ENCODE measurements at regions not wholly inside any gene's neighbourhood (a gene's known extent, or its start where the extent isn't known, plus 50 kb on each side); places are given as distances from the start of the nearest gene placed in this dataset.
"Not testable (repeated sequence)": the region's sequence is repeated elsewhere in the genome, so short reads cannot be mapped to it uniquely, and the experiment has no call there.

DNA sequence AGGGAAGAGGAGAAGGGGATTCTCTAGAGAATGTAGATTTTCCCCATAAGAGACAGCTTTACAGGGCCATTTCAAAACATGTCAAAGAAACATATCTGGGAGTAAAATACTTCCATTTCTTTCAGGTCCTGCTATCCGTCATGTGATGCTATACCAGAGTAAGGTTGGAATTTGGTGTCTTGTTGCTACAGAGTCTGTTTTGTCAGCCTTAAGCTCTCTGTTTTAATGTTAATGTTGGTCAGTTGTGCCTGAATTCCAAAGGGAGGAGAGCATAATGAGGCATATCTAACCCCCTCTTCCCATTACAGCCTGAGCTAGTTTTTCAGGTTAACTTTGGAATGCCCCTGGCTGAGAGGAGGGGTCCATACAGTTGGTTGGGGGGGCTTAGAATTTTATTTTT is 94.7 kb upstream of the CCDC71L start:
- intact Hi-C loops (cut with micrococcal nuclease), result no loop called here
- H3K27me3 Mint-ChIP-seq (ENCODE audit: low read depth), result no peaks in the 10 kb centered on the region
- H3K9me3 Mint-ChIP-seq, result peaks cover 14% of the 10 kb centered on the region
- no peak overlapping the region for H3K4me3 Mint-ChIP-seq (ENCODE audit: low read depth)
- DNase-seq (ENCODE audit: low spot score), result no peak
- peaks cover 8% of the 10 kb centered on the region for H3K4me1 Mint-ChIP-seq (ENCODE audit: low read depth)
- no peak overlapping the region for H3K27ac Mint-ChIP-seq
- no peaks in the 10 kb centered on the region for H3K36me3 Mint-ChIP-seq (ENCODE audit: low read depth)

DNA sequence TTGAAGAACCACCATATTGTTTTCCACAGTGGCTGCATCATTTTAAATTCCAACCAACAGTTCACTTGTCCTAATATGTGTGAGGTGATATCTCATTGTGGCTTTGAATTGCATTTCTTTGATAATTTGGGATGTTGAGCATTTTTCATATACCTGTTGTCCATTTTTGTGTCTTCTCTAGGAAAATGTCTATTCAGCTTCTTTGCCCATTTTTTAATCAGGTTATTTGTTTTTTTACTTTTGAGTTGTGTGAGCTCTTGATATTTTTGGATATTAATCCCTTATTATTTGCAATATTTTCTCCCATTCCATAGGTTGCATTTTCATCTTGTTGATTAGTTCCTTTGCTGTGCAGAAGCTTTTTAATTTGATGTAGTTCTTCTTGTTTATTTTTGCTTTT is 95.1 kb upstream of the CCDC71L start:
- H3K4me3 Mint-ChIP-seq (ENCODE audit: low read depth), result no peak overlapping the region
- H3K9me3 Mint-ChIP-seq, result peaks cover 14% of the 10 kb centered on the region
- no peaks in the 10 kb centered on the region for H3K36me3 Mint-ChIP-seq (ENCODE audit: low read depth)
- intact Hi-C loops (cut with micrococcal nuclease), result no loop called here
- H3K27me3 Mint-ChIP-seq (ENCODE audit: low read depth), result no peaks in the 10 kb centered on the region
- no peak for DNase-seq (ENCODE audit: low spot score)
- no peak overlapping the region for H3K27ac Mint-ChIP-seq
- H3K4me1 Mint-ChIP-seq (ENCODE audit: low read depth), result peaks cover 8% of the 10 kb centered on the region

- intact Hi-C loops (cut with micrococcal nuclease), result no loop called here
- H3K4me3 Mint-ChIP-seq (ENCODE audit: low read depth), result no peak overlapping the region
Measured at GRCh38 chr7:106756884-106757283, 95.9 kb upstream of the CCDC71L start.

DNA sequence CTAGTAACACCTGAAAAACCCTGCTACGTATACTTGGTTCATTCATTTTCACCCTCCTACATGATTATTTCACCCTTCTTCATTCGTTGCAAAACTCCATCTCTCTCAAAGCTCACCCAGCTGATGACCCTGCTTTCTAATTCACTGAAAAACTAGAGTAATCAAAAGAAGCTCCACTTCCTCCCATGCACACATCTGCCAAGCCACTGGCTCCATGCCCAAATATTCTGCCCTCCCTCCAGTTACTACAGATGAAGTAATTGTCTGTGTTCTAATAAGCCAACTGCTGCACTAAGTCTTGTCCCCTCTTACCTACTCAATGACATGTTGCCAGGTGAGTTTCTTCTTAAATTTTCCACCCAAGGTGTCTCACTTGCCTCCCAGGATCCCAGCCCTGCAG is 96.9 kb upstream of the CCDC71L start:
- intact Hi-C loops (cut with micrococcal nuclease), result no loop called here
- H3K27ac Mint-ChIP-seq, result no peak overlapping the region
- H3K4me1 Mint-ChIP-seq (ENCODE audit: low read depth), result peaks cover 2% of the 10 kb centered on the region
- no peak overlapping the region for H3K4me3 Mint-ChIP-seq (ENCODE audit: low read depth)
- H3K27me3 Mint-ChIP-seq (ENCODE audit: low read depth), result no peaks in the 10 kb centered on the region
- H3K36me3 Mint-ChIP-seq (ENCODE audit: low read depth), result no peaks in the 10 kb centered on the region
- H3K9me3 Mint-ChIP-seq, result peaks cover 14% of the 10 kb centered on the region
- DNase-seq (ENCODE audit: low spot score), result no peak

More at GRCh38 chr7:106756884-106757283, 95.9 kb upstream of the CCDC71L start:
- DNase-seq (ENCODE audit: low spot score), result no peak
- H3K9me3 Mint-ChIP-seq, result peaks cover 14% of the 10 kb centered on the region
- no peaks in the 10 kb centered on the region for H3K36me3 Mint-ChIP-seq (ENCODE audit: low read depth)
- H3K27ac Mint-ChIP-seq, result no peak overlapping the region
- peaks cover 8% of the 10 kb centered on the region for H3K4me1 Mint-ChIP-seq (ENCODE audit: low read depth)
- H3K27me3 Mint-ChIP-seq (ENCODE audit: low read depth), result no peaks in the 10 kb centered on the region

DNA sequence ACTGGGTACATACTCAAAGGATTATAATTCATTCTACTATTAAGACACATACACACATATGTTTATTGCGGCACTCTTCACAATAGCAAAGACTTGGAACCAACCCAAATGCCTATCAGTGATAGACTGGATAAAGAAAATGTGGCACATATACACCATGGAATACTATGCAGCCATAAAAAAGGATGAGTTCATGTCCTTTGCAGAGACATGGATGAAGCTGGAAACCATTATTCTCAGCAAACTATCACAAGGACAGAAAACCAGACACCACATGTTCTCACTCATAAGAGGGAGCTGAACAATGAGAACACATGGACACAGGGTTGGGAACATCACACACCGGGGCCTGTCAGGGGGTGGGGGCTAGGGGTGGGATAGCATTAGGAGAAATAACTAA is 101.9 kb upstream of the CCDC71L start:
- H3K4me1 Mint-ChIP-seq (ENCODE audit: low read depth), result peaks cover 20% of the 10 kb centered on the region
- DNase-seq (ENCODE audit: low spot score); H3K27me3 Mint-ChIP-seq (ENCODE audit: low read depth); H3K27ac Mint-ChIP-seq; intact Hi-C loops (cut with micrococcal nuclease); H3K4me3 Mint-ChIP-seq (ENCODE audit: low read depth); H3K9me3 Mint-ChIP-seq; H3K36me3 Mint-ChIP-seq (ENCODE audit: low read depth): not testable (repeated sequence)

- H3K27ac Mint-ChIP-seq, result no peak overlapping the region
- intact Hi-C loops (cut with micrococcal nuclease), result no loop called here
Measured at GRCh38 chr7:106763717-106764116, 101.4 kb upstream of the PIK3CG start.

DNA sequence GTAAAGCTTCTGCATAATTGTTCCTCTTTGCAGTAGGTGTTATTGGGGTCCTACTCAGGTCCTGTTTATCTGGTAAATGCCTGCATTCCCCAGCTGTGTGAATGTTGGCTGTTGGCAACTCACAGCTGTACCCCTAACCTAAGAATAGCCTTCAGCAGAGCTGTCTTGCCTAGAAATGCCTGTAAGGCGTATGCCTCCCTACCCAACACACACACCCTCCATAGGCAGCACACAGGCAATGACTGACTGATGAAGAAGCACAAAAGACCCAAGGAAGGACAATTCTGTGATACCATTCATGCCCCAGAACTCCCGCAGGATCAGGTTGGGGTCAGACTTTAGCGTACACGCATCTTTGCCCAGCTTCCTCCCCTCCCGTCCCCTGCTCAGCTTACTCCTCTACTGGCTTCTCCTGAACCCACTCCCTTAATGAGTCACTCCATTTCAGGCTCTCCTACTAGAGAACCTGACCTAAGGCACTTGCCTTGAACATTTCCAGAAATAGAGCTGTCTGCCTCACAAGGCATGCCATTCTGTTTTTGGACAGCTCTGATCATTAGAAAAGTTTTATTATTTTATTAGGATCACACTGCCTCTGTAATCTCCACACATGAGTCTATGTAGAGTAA is 99.2 kb upstream of the PIK3CG start:
- intact Hi-C loops (cut with micrococcal nuclease), result loop anchor here (5.0 kb wide), 2 partner anchors 34 to 419 kb away; no protein-coding TSS in a partner anchor
- Mint-ChIP-seq H3K4me1 (ENCODE audit: low read depth) (peaks cover 40% of the 10 kb centered on the region), H3K9me3 (peaks cover 7% of the 10 kb centered on the region), H3K27ac (peak overlapping the region; percentile 20), H3K36me3 (ENCODE audit: low read depth) (no peaks in the 10 kb centered on the region), H3K4me3 (ENCODE audit: low read depth) (no peak overlapping the region), H3K27me3 (ENCODE audit: low read depth) (no peaks in the 10 kb centered on the region)
- no peak for DNase-seq (ENCODE audit: low spot score)

More at GRCh38 chr7:106763717-106764116, 101.4 kb upstream of the PIK3CG start:
- Mint-ChIP-seq H3K36me3 (ENCODE audit: low read depth) (no peaks in the 10 kb centered on the region), H3K4me3 (ENCODE audit: low read depth) (no peak overlapping the region), H3K27me3 (ENCODE audit: low read depth) (no peaks in the 10 kb centered on the region), H3K9me3 (no peaks in the 10 kb centered on the region), H3K4me1 (ENCODE audit: low read depth) (peaks cover 26% of the 10 kb centered on the region)
- no peak for DNase-seq (ENCODE audit: low spot score)

DNA sequence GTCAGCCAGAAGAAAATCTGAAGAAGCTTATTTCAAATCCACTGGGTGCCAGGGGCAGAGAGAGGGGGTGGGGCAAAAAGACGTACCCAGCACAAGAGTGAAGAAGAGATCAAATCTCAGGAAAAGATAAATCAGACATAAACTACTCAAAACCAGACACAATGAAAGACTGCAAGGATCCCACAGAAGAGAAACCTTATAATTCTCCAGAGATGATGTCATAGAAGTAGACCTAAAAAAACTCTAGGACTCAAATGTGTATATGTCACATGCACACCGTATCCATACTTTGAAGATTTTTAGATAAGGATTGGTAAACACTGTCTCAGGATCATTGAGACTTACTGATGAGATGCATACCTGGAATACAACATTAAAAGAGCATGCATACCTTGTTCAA is 98.5 kb upstream of the PIK3CG start:
- peaks cover 7% of the 10 kb centered on the region for H3K9me3 Mint-ChIP-seq
- intact Hi-C loops (cut with micrococcal nuclease), result loop anchor here (5.0 kb wide), 2 partner anchors 34 to 419 kb away; no protein-coding TSS in a partner anchor
- DNase-seq (ENCODE audit: low spot score), result no peak
- H3K4me3 Mint-ChIP-seq (ENCODE audit: low read depth), result no peak overlapping the region
- H3K36me3 Mint-ChIP-seq (ENCODE audit: low read depth), result no peaks in the 10 kb centered on the region
- H3K4me1 Mint-ChIP-seq (ENCODE audit: low read depth), result peaks cover 40% of the 10 kb centered on the region
- H3K27me3 Mint-ChIP-seq (ENCODE audit: low read depth), result no peaks in the 10 kb centered on the region
- H3K27ac Mint-ChIP-seq, result peak overlapping the region; percentile 76

DNA sequence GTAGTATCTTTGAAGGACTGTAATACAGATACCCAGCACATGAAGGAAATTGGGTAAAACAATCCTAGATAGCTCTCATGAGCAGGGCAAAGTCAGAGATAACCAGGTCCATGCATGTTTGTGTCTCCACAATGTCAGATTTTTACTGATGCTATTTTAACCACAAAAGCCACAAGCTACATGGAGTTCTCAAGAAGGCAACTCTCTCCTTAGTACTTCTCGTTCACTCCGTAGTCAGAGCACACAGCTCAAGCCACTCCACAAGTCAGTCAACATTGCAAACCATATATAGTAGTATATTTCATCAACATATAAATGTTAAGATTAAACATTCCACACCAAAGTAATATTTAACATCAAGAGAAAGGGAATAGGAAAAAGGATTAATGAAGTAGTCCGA is 98.0 kb upstream of the PIK3CG start:
- no peaks in the 10 kb centered on the region for H3K27me3 Mint-ChIP-seq (ENCODE audit: low read depth)
- intact Hi-C loops (cut with micrococcal nuclease), result loop anchor here (5.0 kb wide), 2 partner anchors 35 to 420 kb away; no protein-coding TSS in a partner anchor
- H3K27ac Mint-ChIP-seq, result peak overlapping the region; percentile 76
- H3K4me3 Mint-ChIP-seq (ENCODE audit: low read depth), result peak overlapping the region; percentile 24
- H3K36me3 Mint-ChIP-seq (ENCODE audit: low read depth), result no peaks in the 10 kb centered on the region
- DNase-seq (ENCODE audit: low spot score), result no peak
- H3K9me3 Mint-ChIP-seq, result peaks cover 7% of the 10 kb centered on the region
- peaks cover 41% of the 10 kb centered on the region for H3K4me1 Mint-ChIP-seq (ENCODE audit: low read depth)

DNA sequence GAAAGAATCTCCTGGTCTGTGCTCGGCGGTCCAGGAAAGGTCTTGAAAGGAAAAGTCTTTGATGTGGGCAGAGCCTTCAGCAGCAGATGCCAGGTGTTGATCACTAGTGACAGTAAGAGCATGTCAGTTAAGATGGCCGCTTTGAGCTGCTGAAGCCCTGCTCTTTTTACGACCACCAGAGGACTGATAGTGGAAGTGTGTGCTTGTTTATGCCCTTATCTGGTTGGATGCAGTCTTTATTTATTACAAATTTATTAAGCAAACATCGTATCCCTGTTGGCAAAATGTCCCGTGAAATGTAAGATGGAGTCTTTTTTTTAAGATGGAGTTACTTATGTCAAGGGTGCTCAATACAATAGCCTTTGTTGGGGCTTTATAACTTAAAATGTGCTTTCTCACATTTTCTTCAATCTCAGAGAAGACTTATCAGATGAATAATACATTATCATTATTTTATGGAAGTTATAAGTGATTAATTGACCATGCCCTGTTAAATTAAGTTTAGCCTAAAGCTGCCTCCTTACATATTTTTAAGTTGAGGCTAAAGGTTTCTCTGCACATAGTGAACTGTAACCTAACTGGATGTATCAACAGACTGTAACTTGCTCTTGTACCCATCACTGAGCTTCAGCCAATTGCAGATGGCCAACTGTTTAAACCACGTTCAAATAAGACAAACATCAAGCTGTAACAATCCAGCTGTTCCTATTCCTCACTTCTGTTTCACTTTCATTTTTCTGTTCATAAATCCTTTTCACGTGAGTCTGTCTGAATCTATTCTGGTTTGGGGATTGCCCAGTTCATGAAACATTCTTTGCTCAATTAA is 97.4 kb upstream of the PIK3CG start:
- H3K27ac Mint-ChIP-seq, result peak overlapping the region; percentile 76
- peak overlapping the region; percentile 44 for H3K4me3 Mint-ChIP-seq (ENCODE audit: low read depth)
- no peaks in the 10 kb centered on the region for H3K27me3 Mint-ChIP-seq (ENCODE audit: low read depth)
- DNase-seq (ENCODE audit: low spot score), result no peak
- intact Hi-C loops (cut with micrococcal nuclease), result loop anchor here (5.0 kb wide), 2 partner anchors 35 to 420 kb away; no protein-coding TSS in a partner anchor
- peaks cover under 1% of the 10 kb centered on the region for H3K36me3 Mint-ChIP-seq (ENCODE audit: low read depth)
- peaks cover 8% of the 10 kb centered on the region for H3K9me3 Mint-ChIP-seq
- H3K4me1 Mint-ChIP-seq (ENCODE audit: low read depth), result peaks cover 46% of the 10 kb centered on the region

- H3K4me3 Mint-ChIP-seq (ENCODE audit: low read depth), result peak overlapping the region; percentile 44
- H3K27ac Mint-ChIP-seq, result peak overlapping the region; percentile 69
- H3K27me3 Mint-ChIP-seq (ENCODE audit: low read depth), result no peaks in the 10 kb centered on the region
- intact Hi-C loops (cut with micrococcal nuclease), result loop anchor here (5.0 kb wide), 2 partner anchors 36 to 421 kb away; no protein-coding TSS in a partner anchor
- DNase-seq (ENCODE audit: low spot score), result no peak
- H3K36me3 Mint-ChIP-seq (ENCODE audit: low read depth), result peaks cover 2% of the 10 kb centered on the region
- H3K9me3 Mint-ChIP-seq, result peaks cover 10% of the 10 kb centered on the region
- H3K4me1 Mint-ChIP-seq (ENCODE audit: low read depth), result peaks cover 50% of the 10 kb centered on the region
Measured at GRCh38 chr7:106768324-106768751, 96.7 kb upstream of the PIK3CG start.

- peaks cover 19% of the 10 kb centered on the region for H3K9me3 Mint-ChIP-seq
- DNase-seq (ENCODE audit: low spot score), result no peak
- no peak overlapping the region for H3K4me3 Mint-ChIP-seq (ENCODE audit: low read depth)
- H3K36me3 Mint-ChIP-seq (ENCODE audit: low read depth), result peaks cover 5% of the 10 kb centered on the region
- peaks cover 59% of the 10 kb centered on the region for H3K4me1 Mint-ChIP-seq (ENCODE audit: low read depth)
- peak overlapping the region; percentile 45 for H3K27ac Mint-ChIP-seq
- H3K27me3 Mint-ChIP-seq (ENCODE audit: low read depth), result no peaks in the 10 kb centered on the region
- intact Hi-C loops (cut with micrococcal nuclease), result loop anchor here (5.0 kb wide), 2 partner anchors 348 to 483 kb away; no protein-coding TSS in a partner anchor
Measured at GRCh38 chr7:106770191-106770590, 94.9 kb upstream of the PIK3CG start.

DNA sequence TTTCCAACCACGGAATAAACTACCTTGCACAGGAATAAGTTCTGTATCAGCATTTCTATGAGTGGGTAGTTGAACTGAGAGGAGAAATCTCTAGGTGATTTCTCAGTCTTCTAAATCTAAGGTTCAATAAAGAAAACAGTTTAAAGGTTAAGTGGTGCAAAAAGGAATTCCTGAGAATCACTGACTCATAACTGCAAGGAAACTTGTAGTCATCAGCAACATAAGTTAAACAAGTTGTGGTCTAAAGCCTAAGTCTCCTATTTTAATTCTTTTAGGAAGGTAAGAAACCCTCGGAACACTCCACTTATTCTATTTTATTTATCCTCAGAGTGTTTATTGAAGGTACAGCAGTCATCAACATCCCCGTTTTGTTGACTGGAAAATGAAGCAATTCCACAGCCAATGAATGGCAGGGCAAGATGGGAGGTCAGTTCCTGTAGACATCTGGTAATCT is 92.4 kb upstream of the PIK3CG start:
- Mint-ChIP-seq H3K4me3 (ENCODE audit: low read depth) (peak overlapping the region; percentile 59), H3K36me3 (ENCODE audit: low read depth) (peaks cover 9% of the 10 kb centered on the region), H3K27me3 (ENCODE audit: low read depth) (no peaks in the 10 kb centered on the region), H3K27ac (peak overlapping the region; percentile 98), H3K9me3 (peaks cover 28% of the 10 kb centered on the region), H3K4me1 (ENCODE audit: low read depth) (peaks cover 49% of the 10 kb centered on the region)
- intact Hi-C loops (cut with micrococcal nuclease), result loop anchor here (1.0 to 5.0 kb wide), 7 partner anchors 54 to 485 kb away; partner anchors contain the start of gene CCDC71L
- DNase-seq (ENCODE audit: low spot score), result no peak

All from activated T-helper 2 cell treated with anti-CD3 and anti-CD28 coated beads, Interferon-gamma antibody, Interleukin-2, Interleukin-4, amounts not matched to agents 10 μg/mL and 5 μg/mL and 100 μg/mL, durations not matched to agents 14 hours and 24 hours and 36 hours (primary cell).